ENCODE measurements at regions not wholly inside any gene's neighbourhood (a gene's known extent, or its start where the extent isn't known, plus 50 kb on each side); places are given as distances from the start of the nearest gene placed in this dataset.

GRCh38 chr5:2642684-2643345, 108.7 kb downstream of the IRX2 start:
- Mint-ChIP-seq H3K36me3 (ENCODE audit: low read depth) (no peaks in the 10 kb centered on the region), H3K27ac (no peak overlapping the region), H3K27me3 (ENCODE audit: insufficient read depth) (no peaks in the 10 kb centered on the region), H3K9me3 (no peaks in the 10 kb centered on the region), H3K4me1 (ENCODE audit: low read depth) (no peaks in the 10 kb centered on the region), H3K4me3 (no peak overlapping the region)
- intact Hi-C loops (cut with micrococcal nuclease), result no loop called here
- DNase-seq (ENCODE audit: low spot score), result no peak

- Mint-ChIP-seq H3K27ac (no peak overlapping the region), H3K4me3 (no peak overlapping the region), H3K27me3 (ENCODE audit: insufficient read depth) (no peaks in the 10 kb centered on the region), H3K9me3 (no peaks in the 10 kb centered on the region), H3K36me3 (ENCODE audit: low read depth) (no peaks in the 10 kb centered on the region), H3K4me1 (ENCODE audit: low read depth) (no peaks in the 10 kb centered on the region)
- no peak for DNase-seq (ENCODE audit: low spot score)
- intact Hi-C loops (cut with micrococcal nuclease), result no loop called here
Measured at GRCh38 chr5:2640717-2641116, 110.8 kb downstream of the IRX2 start.

GRCh38 chr5:2639425-2639824, 112.1 kb downstream of the IRX2 start:
- intact Hi-C loops (cut with micrococcal nuclease), result no loop called here
- H3K36me3 Mint-ChIP-seq (ENCODE audit: low read depth), result no peaks in the 10 kb centered on the region
- H3K4me1 Mint-ChIP-seq (ENCODE audit: low read depth), result no peaks in the 10 kb centered on the region
- no peak for DNase-seq (ENCODE audit: low spot score)
- no peaks in the 10 kb centered on the region for H3K9me3 Mint-ChIP-seq
- H3K27me3 Mint-ChIP-seq (ENCODE audit: insufficient read depth), result no peaks in the 10 kb centered on the region
- H3K4me3 Mint-ChIP-seq, result no peak overlapping the region
- H3K27ac Mint-ChIP-seq, result no peak overlapping the region

GRCh38 chr5:2634399-2635176, 116.9 kb downstream of the IRX2 start:
- Mint-ChIP-seq H3K4me3 (no peak overlapping the region), H3K27ac (no peak overlapping the region), H3K4me1 (ENCODE audit: low read depth) (no peaks in the 10 kb centered on the region), H3K27me3 (ENCODE audit: insufficient read depth) (no peaks in the 10 kb centered on the region), H3K36me3 (ENCODE audit: low read depth) (no peaks in the 10 kb centered on the region), H3K9me3 (no peaks in the 10 kb centered on the region)
- no peak for DNase-seq (ENCODE audit: low spot score)
- intact Hi-C loops (cut with micrococcal nuclease), result no loop called here

- Mint-ChIP-seq H3K27ac (no peak overlapping the region), H3K4me3 (no peak overlapping the region), H3K36me3 (ENCODE audit: low read depth) (no peaks in the 10 kb centered on the region), H3K4me1 (ENCODE audit: low read depth) (no peaks in the 10 kb centered on the region), H3K27me3 (ENCODE audit: insufficient read depth) (no peaks in the 10 kb centered on the region), H3K9me3 (no peaks in the 10 kb centered on the region)
- intact Hi-C loops (cut with micrococcal nuclease), result no loop called here
- DNase-seq (ENCODE audit: low spot score), result no peak
Measured at GRCh38 chr5:2633992-2634391, 117.5 kb downstream of the IRX2 start.

GRCh38 chr5:2631758-2632157, 119.7 kb downstream of the IRX2 start:
- DNase-seq (ENCODE audit: low spot score), result no peak
- Mint-ChIP-seq H3K27ac (no peak overlapping the region), H3K27me3 (ENCODE audit: insufficient read depth) (no peaks in the 10 kb centered on the region), H3K4me3 (no peak overlapping the region), H3K36me3 (ENCODE audit: low read depth) (no peaks in the 10 kb centered on the region), H3K9me3 (no peaks in the 10 kb centered on the region), H3K4me1 (ENCODE audit: low read depth) (no peaks in the 10 kb centered on the region)
- intact Hi-C loops (cut with micrococcal nuclease), result no loop called here

- Mint-ChIP-seq H3K36me3 (ENCODE audit: low read depth) (no peaks in the 10 kb centered on the region), H3K4me3 (no peak overlapping the region), H3K4me1 (ENCODE audit: low read depth) (no peaks in the 10 kb centered on the region), H3K27me3 (ENCODE audit: insufficient read depth) (no peaks in the 10 kb centered on the region), H3K27ac (no peak overlapping the region), H3K9me3 (no peaks in the 10 kb centered on the region)
- no peak for DNase-seq (ENCODE audit: low spot score)
- intact Hi-C loops (cut with micrococcal nuclease), result no loop called here
Measured at GRCh38 chr5:2629045-2629444, 122.4 kb downstream of the IRX2 start.

GRCh38 chr5:2627867-2628266, 123.6 kb downstream of the IRX2 start:
- intact Hi-C loops (cut with micrococcal nuclease), result no loop called here
- Mint-ChIP-seq H3K27ac (no peak overlapping the region), H3K27me3 (ENCODE audit: insufficient read depth) (no peaks in the 10 kb centered on the region)

GRCh38 chr5:2626572-2626971, 124.9 kb downstream of the IRX2 start:
- no peak overlapping the region for H3K27ac Mint-ChIP-seq
- DNase-seq (ENCODE audit: low spot score), result no peak
- H3K27me3 Mint-ChIP-seq (ENCODE audit: insufficient read depth), result no peaks in the 10 kb centered on the region
- H3K4me1 Mint-ChIP-seq (ENCODE audit: low read depth), result no peaks in the 10 kb centered on the region
- intact Hi-C loops (cut with micrococcal nuclease), result no loop called here
- H3K4me3 Mint-ChIP-seq, result no peak overlapping the region
- H3K9me3 Mint-ChIP-seq, result no peaks in the 10 kb centered on the region
- H3K36me3 Mint-ChIP-seq (ENCODE audit: low read depth), result no peaks in the 10 kb centered on the region

More at GRCh38 chr5:2627867-2628266, 123.6 kb downstream of the IRX2 start:
- DNase-seq (ENCODE audit: low spot score), result no peak
- H3K4me3 Mint-ChIP-seq, result no peak overlapping the region
- no peaks in the 10 kb centered on the region for H3K4me1 Mint-ChIP-seq (ENCODE audit: low read depth)
- H3K36me3 Mint-ChIP-seq (ENCODE audit: low read depth), result no peaks in the 10 kb centered on the region
- no peaks in the 10 kb centered on the region for H3K9me3 Mint-ChIP-seq

- Mint-ChIP-seq H3K27ac (no peak overlapping the region), H3K9me3 (no peaks in the 10 kb centered on the region), H3K4me3 (no peak overlapping the region), H3K4me1 (ENCODE audit: low read depth) (no peaks in the 10 kb centered on the region), H3K27me3 (ENCODE audit: insufficient read depth) (no peaks in the 10 kb centered on the region), H3K36me3 (ENCODE audit: low read depth) (no peaks in the 10 kb centered on the region)
- DNase-seq (ENCODE audit: low spot score), result no peak
- intact Hi-C loops (cut with micrococcal nuclease), result no loop called here
Measured at GRCh38 chr5:2622866-2623265, 128.6 kb downstream of the IRX2 start.

GRCh38 chr5:2621631-2622030, 129.8 kb downstream of the IRX2 start:
- no peak for DNase-seq (ENCODE audit: low spot score)
- Mint-ChIP-seq H3K36me3 (ENCODE audit: low read depth) (no peaks in the 10 kb centered on the region), H3K9me3 (no peaks in the 10 kb centered on the region), H3K4me3 (no peak overlapping the region), H3K27ac (no peak overlapping the region), H3K4me1 (ENCODE audit: low read depth) (no peaks in the 10 kb centered on the region), H3K27me3 (ENCODE audit: insufficient read depth) (no peaks in the 10 kb centered on the region)
- intact Hi-C loops (cut with micrococcal nuclease), result no loop called here

GRCh38 chr5:2619216-2619615, 132.3 kb downstream of the IRX2 start:
- H3K9me3 Mint-ChIP-seq, result peaks cover 6% of the 10 kb centered on the region
- intact Hi-C loops (cut with micrococcal nuclease), result no loop called here
- no peak overlapping the region for H3K27ac Mint-ChIP-seq
- no peak overlapping the region for H3K4me3 Mint-ChIP-seq
- no peaks in the 10 kb centered on the region for H3K27me3 Mint-ChIP-seq (ENCODE audit: insufficient read depth)
- no peaks in the 10 kb centered on the region for H3K4me1 Mint-ChIP-seq (ENCODE audit: low read depth)
- no peaks in the 10 kb centered on the region for H3K36me3 Mint-ChIP-seq (ENCODE audit: low read depth)
- DNase-seq (ENCODE audit: low spot score), result no peak

- no peak overlapping the region for H3K27ac Mint-ChIP-seq
- H3K9me3 Mint-ChIP-seq, result peaks cover 6% of the 10 kb centered on the region
- no peaks in the 10 kb centered on the region for H3K36me3 Mint-ChIP-seq (ENCODE audit: low read depth)
- no peaks in the 10 kb centered on the region for H3K4me1 Mint-ChIP-seq (ENCODE audit: low read depth)
- DNase-seq (ENCODE audit: low spot score), result no peak
- no peaks in the 10 kb centered on the region for H3K27me3 Mint-ChIP-seq (ENCODE audit: insufficient read depth)
- H3K4me3 Mint-ChIP-seq, result no peak overlapping the region
- intact Hi-C loops (cut with micrococcal nuclease), result no loop called here
Measured at GRCh38 chr5:2617461-2617860, 134.0 kb downstream of the IRX2 start.
